GM18951 (cell line): ENCODE measurements at regions not wholly inside any gene's neighbourhood (a gene's known extent, or its start where the extent isn't known, plus 50 kb on each side); places are given as distances from the start of the nearest gene placed in this dataset.
"Not testable (repeated sequence)": the region's sequence is repeated elsewhere in the genome, so short reads cannot be mapped to it uniquely, and the experiment has no call there.

Source experiments
- POLR2A ChIP-seq: IDR thresholded peaks from 4 replicates; pipeline ENCODE4 v1.6.1; 2011; ENCODE audit warnings: mild to moderate bottlenecking; ENCODE audit not compliant: insufficient read length, insufficient read depth; ENCODE audit errors: extremely low read depth
- in situ Hi-C: fragments of 300-500 bp; cut with MboI; formaldehyde crosslinking; loops from one replicate; pipeline ENCODE4 v1.12.0; 2022; ENCODE audit warnings: low sequenced_read_pairs, mixed read lengths, inconsistent platforms; ENCODE audit not compliant: unreplicated experiment

- in situ Hi-C loops, result no loop called here
- no peak for TF ChIP-seq POLR2A
These were observed 217.0 kb upstream of the MYLIP start for GRCh38 chr6:15911753-15912504.

- no peak for TF ChIP-seq POLR2A
- in situ Hi-C loops, result no loop called here
These were observed 219.4 kb upstream of the MYLIP start for GRCh38 chr6:15909290-15910070.

GRCh38 chr6:15908871-15909270 is 220.0 kb upstream of the MYLIP start:
- no peak for TF ChIP-seq POLR2A

GRCh38 chr6:15907914-15908518 is 220.9 kb upstream of the MYLIP start:
- in situ Hi-C loops, result no loop called here
- no peak for TF ChIP-seq POLR2A

More at GRCh38 chr6:15908871-15909270, 220.0 kb upstream of the MYLIP start:
- in situ Hi-C loops, result no loop called here

- in situ Hi-C loops, result not testable (repeated sequence)
These were observed 221.5 kb upstream of the MYLIP start for GRCh38 chr6:15907220-15907913.

- no peak for TF ChIP-seq POLR2A
- in situ Hi-C loops, result no loop called here
These were observed 222.4 kb upstream of the MYLIP start for GRCh38 chr6:15906420-15907016.

- no peak for TF ChIP-seq POLR2A
- in situ Hi-C loops, result no loop called here
These were observed 223.1 kb upstream of the MYLIP start for GRCh38 chr6:15905488-15906419.

- TF ChIP-seq POLR2A, result no peak
- in situ Hi-C loops, result no loop called here
These were observed 224.1 kb upstream of the MYLIP start for GRCh38 chr6:15904651-15905376.

GRCh38 chr6:15901141-15902115 is 227.5 kb upstream of the MYLIP start:
- TF ChIP-seq POLR2A, result peak; percentile 33
- in situ Hi-C loops, result no loop called here

GRCh38 chr6:15898693-15899092 is 230.2 kb upstream of the MYLIP start:
- in situ Hi-C loops, result no loop called here
- no peak for TF ChIP-seq POLR2A
